ENCODE measurements at regions not wholly inside any gene's neighbourhood (a gene's known extent, or its start where the extent isn't known, plus 50 kb on each side); places are given as distances from the start of the nearest gene placed in this dataset.

DNA sequence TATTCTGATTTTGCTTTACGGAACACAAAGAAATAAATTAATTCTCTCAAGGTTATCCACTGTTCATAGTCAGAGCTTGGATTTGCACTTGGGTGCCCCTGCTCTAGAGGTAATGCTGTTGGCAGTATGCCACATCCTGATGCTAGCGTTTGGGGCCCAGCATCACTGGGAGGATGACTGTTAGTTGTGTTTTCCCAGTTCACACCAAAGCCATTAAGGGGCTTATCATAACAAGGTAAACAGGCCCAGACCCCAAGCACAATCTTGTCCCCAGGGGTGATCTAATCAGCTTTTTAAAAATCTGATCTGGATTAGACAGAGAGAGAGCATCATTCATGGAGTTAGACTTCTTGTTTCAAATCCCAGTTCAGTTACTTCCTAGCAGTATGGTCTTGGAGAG, 60.2 kb upstream of the PBX1 start:
- Histone ChIP-seq H3K9me2 (ENCODE audit: insufficient read depth, low read length) (no peaks in the 10 kb centered on the region), H3K27ac (ENCODE audit: low read length) (no peak overlapping the region), H3K27me3 (ENCODE audit: insufficient read depth, low read depth, low read length) (no peaks in the 10 kb centered on the region), H3K79me2 (replicated peaks; ENCODE audit: insufficient read depth, low read length) (no peaks in the 10 kb centered on the region), H3K9me3 (ENCODE audit: low read length) (no peaks in the 10 kb centered on the region), H2AFZ (ENCODE audit: low read depth, low read length) (no peak overlapping the region), H3K9ac (ENCODE audit: low read length) (no peak overlapping the region), H3K4me3 (ENCODE audit: low read length) (no peak overlapping the region), H3K36me3 (ENCODE audit: insufficient read depth, low read length) (no peaks in the 10 kb centered on the region), H3F3A (ENCODE audit: insufficient read depth, low read length, poor library complexity, severe bottlenecking) (no peaks in the 10 kb centered on the region), H4K20me1 (ENCODE audit: insufficient read depth) (no peaks in the 10 kb centered on the region), H3K4me2 (ENCODE audit: low read length) (no peak overlapping the region)
- TF ChIP-seq, protein P1, sequence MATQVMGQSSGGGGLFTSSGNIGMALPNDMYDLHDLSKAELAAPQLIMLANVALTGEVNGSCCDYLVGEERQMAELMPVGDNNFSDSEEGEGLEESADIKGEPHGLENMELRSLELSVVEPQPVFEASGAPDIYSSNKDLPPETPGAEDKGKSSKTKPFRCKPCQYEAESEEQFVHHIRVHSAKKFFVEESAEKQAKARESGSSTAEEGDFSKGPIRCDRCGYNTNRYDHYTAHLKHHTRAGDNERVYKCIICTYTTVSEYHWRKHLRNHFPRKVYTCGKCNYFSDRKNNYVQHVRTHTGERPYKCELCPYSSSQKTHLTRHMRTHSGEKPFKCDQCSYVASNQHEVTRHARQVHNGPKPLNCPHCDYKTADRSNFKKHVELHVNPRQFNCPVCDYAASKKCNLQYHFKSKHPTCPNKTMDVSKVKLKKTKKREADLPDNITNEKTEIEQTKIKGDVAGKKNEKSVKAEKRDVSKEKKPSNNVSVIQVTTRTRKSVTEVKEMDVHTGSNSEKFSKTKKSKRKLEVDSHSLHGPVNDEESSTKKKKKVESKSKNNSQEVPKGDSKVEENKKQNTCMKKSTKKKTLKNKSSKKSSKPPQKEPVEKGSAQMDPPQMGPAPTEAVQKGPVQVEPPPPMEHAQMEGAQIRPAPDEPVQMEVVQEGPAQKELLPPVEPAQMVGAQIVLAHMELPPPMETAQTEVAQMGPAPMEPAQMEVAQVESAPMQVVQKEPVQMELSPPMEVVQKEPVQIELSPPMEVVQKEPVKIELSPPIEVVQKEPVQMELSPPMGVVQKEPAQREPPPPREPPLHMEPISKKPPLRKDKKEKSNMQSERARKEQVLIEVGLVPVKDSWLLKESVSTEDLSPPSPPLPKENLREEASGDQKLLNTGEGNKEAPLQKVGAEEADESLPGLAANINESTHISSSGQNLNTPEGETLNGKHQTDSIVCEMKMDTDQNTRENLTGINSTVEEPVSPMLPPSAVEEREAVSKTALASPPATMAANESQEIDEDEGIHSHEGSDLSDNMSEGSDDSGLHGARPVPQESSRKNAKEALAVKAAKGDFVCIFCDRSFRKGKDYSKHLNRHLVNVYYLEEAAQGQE (IDR thresholded peaks at IDR 0.05; ENCODE audit: borderline replicate concordance), result no peak
- TF ChIP-seq CTCF (IDR thresholded peaks at IDR 0.05; ENCODE audit: poor library complexity, severe bottlenecking) (no peak), TAF1 (IDR thresholded peaks at IDR 0.05; ENCODE audit: low read depth) (no peak), POLR2AphosphoS5 (IDR thresholded peaks at IDR 0.05) (no peak)

DNA sequence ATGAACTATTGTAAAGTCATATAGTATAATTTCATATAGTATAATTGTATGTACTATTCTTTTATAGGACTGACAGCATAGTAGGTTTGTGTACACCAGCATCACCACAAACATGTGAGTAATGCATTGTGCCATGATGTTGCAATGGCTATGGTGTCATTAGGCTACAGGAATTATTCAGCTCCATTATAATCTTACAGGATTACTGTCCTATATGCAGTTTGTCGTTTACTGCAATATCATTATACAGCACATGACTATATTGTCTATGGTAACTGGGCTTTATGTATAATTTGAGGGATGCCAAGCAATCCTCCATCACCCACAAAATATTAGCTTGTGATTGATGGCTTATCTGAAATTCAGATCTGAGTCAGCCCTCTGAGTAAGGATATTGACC, 54.2 kb upstream of the PBX1 start:
- Histone ChIP-seq H3K27me3 (ENCODE audit: insufficient read depth, low read depth, low read length) (no peaks in the 10 kb centered on the region), H4K20me1 (ENCODE audit: insufficient read depth) (no peaks in the 10 kb centered on the region), H3K27ac (ENCODE audit: low read length) (no peak overlapping the region), H3K79me2 (replicated peaks; ENCODE audit: insufficient read depth, low read length) (no peaks in the 10 kb centered on the region), H3F3A (ENCODE audit: insufficient read depth, low read length, poor library complexity, severe bottlenecking) (no peaks in the 10 kb centered on the region), H3K9me2 (ENCODE audit: insufficient read depth, low read length) (no peaks in the 10 kb centered on the region), H3K36me3 (ENCODE audit: insufficient read depth, low read length) (no peaks in the 10 kb centered on the region), H3K4me2 (ENCODE audit: low read length) (no peak overlapping the region), H3K9me3 (ENCODE audit: low read length) (no peaks in the 10 kb centered on the region), H3K4me3 (ENCODE audit: low read length) (no peak overlapping the region), H2AFZ (ENCODE audit: low read depth, low read length) (no peak overlapping the region), H3K9ac (ENCODE audit: low read length) (no peak overlapping the region)
- TF ChIP-seq RAD21 (conservative IDR thresholded peaks at IDR 0.05) (no peak), CTCF (IDR thresholded peaks at IDR 0.05; ENCODE audit: poor library complexity, severe bottlenecking) (no peak), MXI1 (conservative IDR thresholded peaks at IDR 0.05; ENCODE audit: poor library complexity, severe bottlenecking) (no peak), SMC3 (conservative IDR thresholded peaks at IDR 0.05; ENCODE audit: poor library complexity) (no peak), EZH2 (IDR thresholded peaks at IDR 0.05; ENCODE audit: borderline replicate concordance, insufficient read depth, low read length, poor library complexity, severe bottlenecking) (no peak), TAF1 (IDR thresholded peaks at IDR 0.05; ENCODE audit: low read depth) (no peak), EP300 (conservative IDR thresholded peaks at IDR 0.05; ENCODE audit: poor library complexity, severe bottlenecking) (no peak), POLR2AphosphoS5 (IDR thresholded peaks at IDR 0.05) (no peak)
- TF ChIP-seq, protein P1 (IDR thresholded peaks at IDR 0.05; ENCODE audit: borderline replicate concordance), result no peak

Data from neural cell (in vitro differentiated cells).